GM12872 (cell line): ENCODE measurements at regions not wholly inside any gene's neighbourhood (a gene's known extent, or its start where the extent isn't known, plus 50 kb on each side); places are given as distances from the start of the nearest gene placed in this dataset.

Experiments used
- TF ChIP-seq, protein P1 (sequence below): IDR thresholded peaks from 3 replicates; pipeline ENCODE4 v1.5.1; 2011; ENCODE audit warnings: low read depth, mild to moderate bottlenecking, low read length, moderate library complexity; ENCODE audit not compliant: insufficient read depth

- TF ChIP-seq, protein P1, sequence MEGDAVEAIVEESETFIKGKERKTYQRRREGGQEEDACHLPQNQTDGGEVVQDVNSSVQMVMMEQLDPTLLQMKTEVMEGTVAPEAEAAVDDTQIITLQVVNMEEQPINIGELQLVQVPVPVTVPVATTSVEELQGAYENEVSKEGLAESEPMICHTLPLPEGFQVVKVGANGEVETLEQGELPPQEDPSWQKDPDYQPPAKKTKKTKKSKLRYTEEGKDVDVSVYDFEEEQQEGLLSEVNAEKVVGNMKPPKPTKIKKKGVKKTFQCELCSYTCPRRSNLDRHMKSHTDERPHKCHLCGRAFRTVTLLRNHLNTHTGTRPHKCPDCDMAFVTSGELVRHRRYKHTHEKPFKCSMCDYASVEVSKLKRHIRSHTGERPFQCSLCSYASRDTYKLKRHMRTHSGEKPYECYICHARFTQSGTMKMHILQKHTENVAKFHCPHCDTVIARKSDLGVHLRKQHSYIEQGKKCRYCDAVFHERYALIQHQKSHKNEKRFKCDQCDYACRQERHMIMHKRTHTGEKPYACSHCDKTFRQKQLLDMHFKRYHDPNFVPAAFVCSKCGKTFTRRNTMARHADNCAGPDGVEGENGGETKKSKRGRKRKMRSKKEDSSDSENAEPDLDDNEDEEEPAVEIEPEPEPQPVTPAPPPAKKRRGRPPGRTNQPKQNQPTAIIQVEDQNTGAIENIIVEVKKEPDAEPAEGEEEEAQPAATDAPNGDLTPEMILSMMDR = no peak
These were observed 80.3 kb upstream of the EOMES start for GRCh38 chr3:27802425-27802824.

DNA sequence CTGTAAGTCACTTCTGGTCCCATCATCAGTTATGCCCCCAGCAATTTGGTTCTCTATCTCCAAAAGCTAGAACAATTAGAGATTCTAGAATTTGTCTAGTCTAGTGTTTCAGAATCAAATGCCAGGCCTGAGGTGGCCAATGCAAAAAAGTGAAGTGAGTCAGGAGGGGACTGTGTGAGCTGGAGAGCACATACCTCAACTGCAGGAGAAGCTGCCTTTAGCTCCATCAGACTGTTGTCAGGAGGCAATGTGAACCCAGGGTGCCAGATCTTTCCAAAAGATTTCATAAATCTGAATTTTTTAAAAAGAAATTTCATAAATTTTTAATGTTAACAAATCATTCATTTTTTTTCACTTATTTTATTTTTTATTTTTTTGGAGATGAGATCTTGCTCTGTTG, 80.7 kb upstream of the EOMES start:
- TF ChIP-seq, protein P1 = no peak

DNA sequence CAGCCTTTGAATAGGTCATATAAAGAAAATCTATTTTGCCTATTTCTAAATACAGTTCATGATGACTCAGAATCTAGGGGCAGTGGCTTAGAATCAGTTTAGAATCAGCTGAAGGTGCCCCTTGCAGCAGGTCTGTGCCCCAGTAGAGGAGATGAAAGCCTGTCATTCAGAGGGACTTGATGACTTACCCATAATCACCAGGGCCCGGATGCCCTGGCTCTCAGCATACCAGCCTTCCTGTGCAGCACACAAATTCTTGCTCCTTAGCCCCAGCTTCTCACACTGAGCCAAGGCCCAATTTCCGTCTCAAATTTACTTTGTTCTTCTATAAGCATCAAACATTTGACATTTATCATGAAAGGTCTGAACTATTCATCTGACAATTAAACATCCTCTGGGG, 83.2 kb upstream of the EOMES start:
- TF ChIP-seq, protein P1 = no peak

DNA sequence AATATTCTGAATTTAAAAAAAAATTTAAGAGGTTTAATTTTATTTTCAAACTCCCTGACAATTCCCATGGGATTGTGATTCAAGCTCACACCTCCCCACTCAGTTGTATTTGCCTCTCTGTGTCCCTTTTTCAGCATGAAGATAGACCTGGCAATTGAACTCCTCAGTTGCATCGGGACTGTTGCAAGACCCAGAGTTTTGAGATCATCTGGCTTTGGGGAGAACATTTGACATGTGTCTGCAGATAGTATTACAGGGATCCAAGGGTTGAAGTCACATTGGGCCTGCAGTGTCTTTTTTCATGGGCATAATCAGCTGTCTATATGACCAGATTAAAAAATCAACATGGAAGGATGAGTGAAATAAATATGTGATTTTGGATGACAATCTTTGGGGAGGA, 91.1 kb upstream of the EOMES start:
- TF ChIP-seq, protein P1 = no peak

DNA sequence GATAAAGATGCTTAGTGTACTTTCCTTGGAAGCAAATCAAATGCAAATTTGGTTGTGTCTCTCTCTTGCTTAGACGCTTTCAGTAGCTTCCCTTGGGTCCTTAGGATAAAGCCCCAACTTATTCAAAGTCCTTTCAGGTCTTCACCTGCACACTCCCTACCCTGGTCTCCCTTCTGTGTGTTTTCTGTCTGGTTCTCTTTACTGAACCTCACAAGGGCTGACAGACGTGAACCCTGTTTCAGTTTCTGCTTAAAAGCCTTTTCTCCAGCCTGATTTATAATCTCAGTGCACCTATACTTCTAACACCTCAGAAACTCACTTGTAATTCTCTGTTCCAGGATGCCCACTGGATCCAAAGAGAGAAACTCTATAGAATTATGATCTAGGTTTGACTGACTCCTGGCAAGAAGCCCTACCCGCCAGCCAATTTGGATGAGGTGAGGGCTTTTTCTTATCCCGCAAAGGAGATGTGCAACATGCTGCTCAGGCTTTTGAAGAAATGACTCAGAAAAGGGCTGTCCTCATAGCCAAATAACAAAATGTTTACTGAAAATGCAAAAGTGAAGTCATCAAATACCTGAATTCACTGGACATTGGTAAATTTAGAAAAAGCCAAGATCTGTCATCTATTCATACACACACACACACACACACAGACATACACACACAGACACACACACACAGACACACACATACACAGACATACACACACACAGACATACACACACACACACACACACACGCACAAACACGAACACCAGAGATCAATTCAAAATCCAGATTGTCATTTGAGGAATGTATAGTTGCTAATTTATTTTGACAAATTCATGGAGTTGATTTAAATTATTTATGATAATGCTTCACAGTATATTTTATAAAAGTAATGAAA, 102.4 kb upstream of the EOMES start:
- TF ChIP-seq, protein P1 = no peak

- TF ChIP-seq, protein P1 = no peak
These were observed 104.3 kb upstream of the EOMES start for GRCh38 chr3:27826448-27826847.

DNA sequence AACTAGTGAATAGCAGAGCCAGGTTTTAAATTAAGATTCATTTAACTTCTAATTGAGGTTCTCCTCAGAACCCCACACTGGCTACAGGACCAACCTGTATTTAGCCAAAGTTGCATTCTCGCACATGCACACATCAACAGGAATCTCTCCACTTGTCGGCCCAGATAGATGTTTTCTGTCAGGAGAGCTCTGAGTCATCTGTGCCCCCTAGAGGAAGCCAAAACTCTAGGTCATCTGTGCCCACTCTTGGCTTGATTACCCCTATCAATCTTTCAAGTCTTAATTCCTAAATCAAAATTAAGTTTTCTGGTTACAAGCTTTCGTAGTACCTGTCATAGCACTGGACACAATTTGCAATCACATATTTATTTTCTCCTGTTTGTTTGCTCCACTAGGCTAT, 104.9 kb upstream of the EOMES start:
- TF ChIP-seq, protein P1 = no peak
